Vagina (tissue), 2 donors: ENCODE measurements at regions not wholly inside any gene's neighbourhood (a gene's known extent, or its start where the extent isn't known, plus 50 kb on each side); places are given as distances from the start of the nearest gene placed in this dataset.

Source experiments
- CTCF ChIP-seq, 3 experiments: fragments of 450-650 bp in 2 of 3; fragments of 200-600 bp in 1 of 3; sonication (generic) in 1 of 3; IDR thresholded peaks; one replicate each; pipeline ENCODE4 v1.5.1; 2017 to 2019; ENCODE audit warnings: antibody characterized with exemption in 3 of 3, mild to moderate bottlenecking in 2 of 3, moderate library complexity in 2 of 3
- POLR2A ChIP-seq, 2 donors: fragments of 450-650 bp; IDR thresholded peaks; one replicate each; pipeline ENCODE4 v1.6.1; 2017; ENCODE audit warnings: antibody characterized with exemption in 2 of 2, mild to moderate bottlenecking in 2 of 2, moderate library complexity in 2 of 2
- POLR2AphosphoS5 ChIP-seq, 2 donors: sonication (generic); formaldehyde crosslinking; IDR thresholded peaks; one replicate each; pipeline ENCODE4 v1.9.0; 2017; ENCODE audit warnings: antibody characterized with exemption in 2 of 2, mild to moderate bottlenecking in 2 of 2, low read depth in 1 of 2; ENCODE audit not compliant: insufficient read depth in 1 of 2

GRCh38 chr10:93206652-93207051 lies 133.0 kb downstream of the CYP26A1 start:
- TF ChIP-seq CTCF (IDR thresholded peaks at IDR 0.05), result no peak
- TF ChIP-seq POLR2A (IDR thresholded peaks at IDR 0.05), result no peak
- TF ChIP-seq POLR2AphosphoS5 (IDR thresholded peaks at IDR 0.05; ENCODE audit: insufficient read depth in 1 of 2, low read depth in 1 of 2), result no peak
